HG02588 (cell line): ENCODE measurements at regions not wholly inside any gene's neighbourhood (a gene's known extent, or its start where the extent isn't known, plus 50 kb on each side); places are given as distances from the start of the nearest gene placed in this dataset.

Source experiments
- ATAC-seq: cut with Tn5 transposase; IDR thresholded peaks from one replicate; pipeline ENCODE4 v1.9.1; 2021; ENCODE audit warnings: mild to moderate bottlenecking, moderate library complexity; ENCODE audit not compliant: unreplicated experiment

- ATAC-seq, result no peak
These were observed 184.2 kb downstream of the NSG2 start for GRCh38 chr5:174229514-174230370.

- ATAC-seq, result no peak
These were observed 186.5 kb downstream of the NSG2 start for GRCh38 chr5:174231956-174232487.

GRCh38 chr5:174234388-174234787 lies 188.9 kb downstream of the NSG2 start:
- ATAC-seq, result no peak

GRCh38 chr5:174235221-174236011 lies 189.9 kb downstream of the NSG2 start:
- no peak for ATAC-seq

- ATAC-seq, result no peak
These were observed 190.6 kb downstream of the NSG2 start for GRCh38 chr5:174236070-174236469.

GRCh38 chr5:174239718-174240117 lies 194.2 kb downstream of the NSG2 start:
- no peak for ATAC-seq

GRCh38 chr5:174242573-174242972 lies 197.1 kb downstream of the NSG2 start:
- no peak for ATAC-seq

GRCh38 chr5:174243904-174244303 lies 198.4 kb downstream of the NSG2 start:
- no peak for ATAC-seq

- ATAC-seq, result no peak
These were observed 200.1 kb downstream of the NSG2 start for GRCh38 chr5:174245516-174246075.

GRCh38 chr5:174246743-174247142 lies 201.2 kb downstream of the NSG2 start:
- ATAC-seq, result no peak

- ATAC-seq, result no peak
These were observed 201.8 kb downstream of the NSG2 start for GRCh38 chr5:174247301-174247700.

GRCh38 chr5:174251305-174252000 lies 205.9 kb downstream of the NSG2 start:
- ATAC-seq, result no peak

- no peak for ATAC-seq
These were observed 206.6 kb downstream of the NSG2 start for GRCh38 chr5:174252121-174252520.

GRCh38 chr5:174259696-174260420 lies 214.4 kb downstream of the NSG2 start:
- ATAC-seq, result no peak

GRCh38 chr5:174271316-174271715 lies 225.8 kb downstream of the NSG2 start:
- ATAC-seq, result no peak

GRCh38 chr5:174272671-174273070 lies 227.2 kb downstream of the NSG2 start:
- no peak for ATAC-seq

- peak; percentile 84 for ATAC-seq
These were observed 227.8 kb downstream of the NSG2 start for GRCh38 chr5:174273325-174273724.

GRCh38 chr5:174275959-174276358 lies 230.5 kb downstream of the NSG2 start:
- ATAC-seq, result no peak

- ATAC-seq, result no peak
These were observed 235.7 kb downstream of the NSG2 start for GRCh38 chr5:174281089-174281760.

- ATAC-seq, result no peak
These were observed 236.3 kb downstream of the NSG2 start for GRCh38 chr5:174281855-174282254.
